Esophagus muscularis mucosa (tissue), 3 donors: ENCODE measurements at regions not wholly inside any gene's neighbourhood (a gene's known extent, or its start where the extent isn't known, plus 50 kb on each side); places are given as distances from the start of the nearest gene placed in this dataset.

Experiments
- POLR2A ChIP-seq: fragments of 450-650 bp; IDR thresholded peaks from one replicate; pipeline ENCODE4 v1.6.1; 2017; ENCODE audit warnings: antibody characterized with exemption, moderate library complexity, mild to moderate bottlenecking, low read depth
- POLR2AphosphoS5 ChIP-seq, 2 donors: sonication (generic); formaldehyde crosslinking; IDR thresholded peaks; one replicate each; pipeline ENCODE4 v1.6.1; 2017; ENCODE audit warnings: antibody characterized with exemption in 2 of 2
- TF ChIP-seq, protein P1 (sequence below), 3 experiments: fragments of 200-600 bp in 2 of 3; fragments of 450-650 bp in 1 of 3; sonication (generic) in 2 of 3; IDR thresholded peaks; one replicate each; pipeline ENCODE4 v1.5.1; 2017 to 2019; ENCODE audit warnings: antibody characterized with exemption in 3 of 3, mild to moderate bottlenecking in 2 of 3, moderate library complexity in 1 of 3

DNA sequence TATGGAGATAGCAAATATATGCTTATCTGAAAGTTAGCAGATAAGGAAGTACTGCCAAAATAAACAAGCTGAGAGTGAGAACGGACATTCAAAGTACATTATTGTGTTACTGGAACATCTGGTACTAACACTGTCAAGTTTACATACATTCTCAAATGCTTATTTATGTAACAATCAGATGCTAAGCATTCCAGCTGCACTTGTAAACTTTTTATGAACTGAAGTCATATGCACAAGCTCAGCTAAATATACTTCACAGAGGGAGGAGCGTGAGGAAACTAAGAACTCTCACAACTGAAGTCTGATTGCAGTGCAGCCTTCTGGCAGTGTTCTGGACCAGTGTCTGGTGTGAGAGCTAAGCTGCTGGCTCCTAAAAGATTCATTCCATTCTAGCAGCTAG is 223.7 kb upstream of the NANOGP8 start:
- TF ChIP-seq, protein P1, sequence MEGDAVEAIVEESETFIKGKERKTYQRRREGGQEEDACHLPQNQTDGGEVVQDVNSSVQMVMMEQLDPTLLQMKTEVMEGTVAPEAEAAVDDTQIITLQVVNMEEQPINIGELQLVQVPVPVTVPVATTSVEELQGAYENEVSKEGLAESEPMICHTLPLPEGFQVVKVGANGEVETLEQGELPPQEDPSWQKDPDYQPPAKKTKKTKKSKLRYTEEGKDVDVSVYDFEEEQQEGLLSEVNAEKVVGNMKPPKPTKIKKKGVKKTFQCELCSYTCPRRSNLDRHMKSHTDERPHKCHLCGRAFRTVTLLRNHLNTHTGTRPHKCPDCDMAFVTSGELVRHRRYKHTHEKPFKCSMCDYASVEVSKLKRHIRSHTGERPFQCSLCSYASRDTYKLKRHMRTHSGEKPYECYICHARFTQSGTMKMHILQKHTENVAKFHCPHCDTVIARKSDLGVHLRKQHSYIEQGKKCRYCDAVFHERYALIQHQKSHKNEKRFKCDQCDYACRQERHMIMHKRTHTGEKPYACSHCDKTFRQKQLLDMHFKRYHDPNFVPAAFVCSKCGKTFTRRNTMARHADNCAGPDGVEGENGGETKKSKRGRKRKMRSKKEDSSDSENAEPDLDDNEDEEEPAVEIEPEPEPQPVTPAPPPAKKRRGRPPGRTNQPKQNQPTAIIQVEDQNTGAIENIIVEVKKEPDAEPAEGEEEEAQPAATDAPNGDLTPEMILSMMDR (IDR thresholded peaks at IDR 0.05): no peak
- TF ChIP-seq POLR2AphosphoS5 (IDR thresholded peaks at IDR 0.05) (peak in 1 of 2 donors; percentile 14), POLR2A (no peak)
